Panc1 (cell line): ENCODE measurements at regions not wholly inside any gene's neighbourhood (a gene's known extent, or its start where the extent isn't known, plus 50 kb on each side); places are given as distances from the start of the nearest gene placed in this dataset.

Source experiments
- ATAC-seq: fragments of 200-7000 bp; cut with Tn5 transposase; 2 replicates; pipeline ENCODE4 v1.9.1; 2020; ENCODE audit warnings: mild to moderate bottlenecking, moderate library complexity
- BruUV-seq: library from RNA; stranded (reverse); fragments of 400-500 nt; replicated peaks from 2 replicates; lab custom pipeline; 2021; lab: Mats Ljungman, UMichigan
- CTCF ChIA-PET: fragments of 300-600 bp; sonication (Branson Sonifier 250); formaldehyde crosslinking; loops from one replicate; lab custom pipeline; 2022; ENCODE audit warnings: antibody characterized with exemption; lab: Charles Lee
- POLR2A ChIA-PET: fragments of 300-600 bp; sonication (Branson Sonifier 250); formaldehyde crosslinking; loops from one replicate; lab custom pipeline; 2022; ENCODE audit warnings: antibody characterized with exemption; lab: Charles Lee
- DNase-seq: peaks from one replicate; pipeline ENCODE4 v3.0.0-alpha.2; 2010; ENCODE audit warnings: low read depth, low spot score
- H3K27ac ChIP-seq: 2 replicates; pipeline ENCODE4 v1.5.1; 2011; ENCODE audit warnings: mild to moderate bottlenecking, low read length, inconsistent platforms
- H3K27me3 ChIP-seq: fragments of 200-500 bp; sonication (Bioruptor generic); 2 replicates; pipeline ENCODE4 v1.6.0; 2014; ENCODE audit warnings: low read length, inconsistent platforms; ENCODE audit not compliant: control insufficient read depth, insufficient read depth
- H3K36me3 ChIP-seq: fragments of 200-500 bp; sonication (Bioruptor generic); 2 replicates; pipeline ENCODE4 v1.5.1; 2014; ENCODE audit warnings: inconsistent platforms, mild to moderate bottlenecking, low read length, moderate library complexity; ENCODE audit not compliant: control insufficient read depth, insufficient read depth
- H3K4me1 ChIP-seq: 2 replicates; pipeline ENCODE4 v1.5.1; 2011; ENCODE audit warnings: inconsistent platforms, mild to moderate bottlenecking, low read length, moderate library complexity; ENCODE audit not compliant: control insufficient read depth, insufficient read depth
- H3K4me3 ChIP-seq, 2 experiments: 2 replicates each; pipeline ENCODE4 v1.5.1; 2011 to 2012; ENCODE audit warnings: low read depth in 2 of 2, low read length in 2 of 2, mild to moderate bottlenecking in 2 of 2, inconsistent platforms in 1 of 2, moderate library complexity in 1 of 2
- H3K9me3 ChIP-seq: fragments of 200-500 bp; sonication (Bioruptor generic); 2 replicates; pipeline ENCODE4 v1.5.1; 2014; ENCODE audit warnings: low read depth, mild to moderate bottlenecking, inconsistent platforms, low read length, moderate library complexity; ENCODE audit not compliant: control insufficient read depth, insufficient read depth
- POLR2AphosphoS5 ChIP-seq: IDR thresholded peaks from 2 replicates; pipeline ENCODE4 v1.6.1; 2012; ENCODE audit warnings: mild to moderate bottlenecking, low read depth, low read length, moderate library complexity
- SIN3A ChIP-seq: IDR thresholded peaks from 2 replicates; pipeline ENCODE4 v1.6.1; 2012; ENCODE audit warnings: low read depth, mild to moderate bottlenecking, low read length, moderate library complexity, borderline replicate concordance; ENCODE audit not compliant: insufficient read depth
- TCF7L2 ChIP-seq: IDR thresholded peaks from 2 replicates; pipeline ENCODE4 v1.6.1; 2011; ENCODE audit warnings: mild to moderate bottlenecking, low read depth, low read length, inconsistent platforms
- in situ Hi-C: cut with HindIII; loops from 2 replicates; pipeline ENCODE4 v1.10.0; 2016; ENCODE audit warnings: low sequenced_read_pairs, low pct_unique_long_range_greater_than_20kb
- intact Hi-C: fragments of 100-400 bp; cut with micrococcal nuclease; formaldehyde crosslinking; loops from one replicate; pipeline ENCODE4 v1.10.0; 2022; ENCODE audit not compliant: unreplicated experiment
- TF ChIP-seq, protein P1 (sequence below): fragments of 450-650 bp; IDR thresholded peaks from 2 replicates; pipeline ENCODE4 v1.5.1; 2017; ENCODE audit warnings: mild to moderate bottlenecking
- TF ChIP-seq, protein P2 (sequence below), 2 experiments: IDR thresholded peaks; 2 replicates each; pipeline ENCODE4 v1.6.1; 2011 to 2012; ENCODE audit warnings: low read depth in 2 of 2, control low read depth in 1 of 2, low read length in 1 of 2, mild to moderate bottlenecking in 1 of 2, moderate library complexity in 1 of 2; ENCODE audit not compliant: insufficient read depth in 1 of 2

DNA sequence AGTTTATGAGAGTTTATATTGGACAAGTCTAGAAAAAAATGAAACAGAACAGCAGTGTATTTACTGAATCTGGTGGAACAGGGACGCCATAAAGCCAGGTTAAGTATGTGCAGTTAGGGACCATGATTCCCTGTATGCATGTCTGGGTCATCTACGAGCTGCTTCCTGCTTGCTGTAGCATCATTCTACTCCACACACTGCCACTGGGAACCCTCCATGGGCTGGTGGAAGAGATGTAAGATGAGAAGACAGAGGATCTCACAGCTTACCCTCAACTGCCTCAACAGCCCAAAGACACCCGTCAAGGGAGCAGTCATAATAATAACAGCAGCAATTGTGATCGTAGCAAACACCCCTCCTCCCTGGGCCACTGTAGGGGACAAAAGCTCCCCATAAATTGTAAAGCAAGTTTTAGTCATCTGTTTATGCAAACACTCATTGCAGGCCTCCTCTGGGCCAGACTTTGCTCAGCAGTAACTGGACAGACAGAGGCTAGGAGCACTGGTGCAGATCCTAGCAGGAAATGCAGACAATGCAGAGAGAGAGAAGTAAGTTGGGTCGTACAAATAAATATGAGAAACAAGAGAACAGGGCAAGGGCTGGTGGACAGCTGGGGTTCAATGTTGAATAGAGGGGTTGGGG is 188.0 kb downstream of the SOX9 start:
- in situ Hi-C loops (no loop called here), intact Hi-C loops (no loop called here)
- CTCF ChIA-PET = no interaction called here
- no peak for DNase-seq
- Histone ChIP-seq H3K4me3 (no peak overlapping the region), H3K27me3 (no peaks in the 10 kb centered on the region), H3K4me1 (peaks cover 5% of the 10 kb centered on the region; the same call in 1 of the 2 replicates), H3K27ac (no peak overlapping the region), H3K9me3 (no peaks in the 10 kb centered on the region), H3K36me3 (no peaks in the 10 kb centered on the region)
- BruUV-seq = no TSS peak
- POLR2A ChIA-PET = interaction anchor here (0.5 kb wide), 2 partner anchors 83 to 153 kb away, joined by 4 to 5 read pairs; no protein-coding TSS in a partner anchor
- TF ChIP-seq, protein P1, sequence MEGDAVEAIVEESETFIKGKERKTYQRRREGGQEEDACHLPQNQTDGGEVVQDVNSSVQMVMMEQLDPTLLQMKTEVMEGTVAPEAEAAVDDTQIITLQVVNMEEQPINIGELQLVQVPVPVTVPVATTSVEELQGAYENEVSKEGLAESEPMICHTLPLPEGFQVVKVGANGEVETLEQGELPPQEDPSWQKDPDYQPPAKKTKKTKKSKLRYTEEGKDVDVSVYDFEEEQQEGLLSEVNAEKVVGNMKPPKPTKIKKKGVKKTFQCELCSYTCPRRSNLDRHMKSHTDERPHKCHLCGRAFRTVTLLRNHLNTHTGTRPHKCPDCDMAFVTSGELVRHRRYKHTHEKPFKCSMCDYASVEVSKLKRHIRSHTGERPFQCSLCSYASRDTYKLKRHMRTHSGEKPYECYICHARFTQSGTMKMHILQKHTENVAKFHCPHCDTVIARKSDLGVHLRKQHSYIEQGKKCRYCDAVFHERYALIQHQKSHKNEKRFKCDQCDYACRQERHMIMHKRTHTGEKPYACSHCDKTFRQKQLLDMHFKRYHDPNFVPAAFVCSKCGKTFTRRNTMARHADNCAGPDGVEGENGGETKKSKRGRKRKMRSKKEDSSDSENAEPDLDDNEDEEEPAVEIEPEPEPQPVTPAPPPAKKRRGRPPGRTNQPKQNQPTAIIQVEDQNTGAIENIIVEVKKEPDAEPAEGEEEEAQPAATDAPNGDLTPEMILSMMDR = no peak
- TF ChIP-seq TCF7L2 (no peak), POLR2AphosphoS5 (no peak), SIN3A (no peak)
- TF ChIP-seq, protein P2, sequence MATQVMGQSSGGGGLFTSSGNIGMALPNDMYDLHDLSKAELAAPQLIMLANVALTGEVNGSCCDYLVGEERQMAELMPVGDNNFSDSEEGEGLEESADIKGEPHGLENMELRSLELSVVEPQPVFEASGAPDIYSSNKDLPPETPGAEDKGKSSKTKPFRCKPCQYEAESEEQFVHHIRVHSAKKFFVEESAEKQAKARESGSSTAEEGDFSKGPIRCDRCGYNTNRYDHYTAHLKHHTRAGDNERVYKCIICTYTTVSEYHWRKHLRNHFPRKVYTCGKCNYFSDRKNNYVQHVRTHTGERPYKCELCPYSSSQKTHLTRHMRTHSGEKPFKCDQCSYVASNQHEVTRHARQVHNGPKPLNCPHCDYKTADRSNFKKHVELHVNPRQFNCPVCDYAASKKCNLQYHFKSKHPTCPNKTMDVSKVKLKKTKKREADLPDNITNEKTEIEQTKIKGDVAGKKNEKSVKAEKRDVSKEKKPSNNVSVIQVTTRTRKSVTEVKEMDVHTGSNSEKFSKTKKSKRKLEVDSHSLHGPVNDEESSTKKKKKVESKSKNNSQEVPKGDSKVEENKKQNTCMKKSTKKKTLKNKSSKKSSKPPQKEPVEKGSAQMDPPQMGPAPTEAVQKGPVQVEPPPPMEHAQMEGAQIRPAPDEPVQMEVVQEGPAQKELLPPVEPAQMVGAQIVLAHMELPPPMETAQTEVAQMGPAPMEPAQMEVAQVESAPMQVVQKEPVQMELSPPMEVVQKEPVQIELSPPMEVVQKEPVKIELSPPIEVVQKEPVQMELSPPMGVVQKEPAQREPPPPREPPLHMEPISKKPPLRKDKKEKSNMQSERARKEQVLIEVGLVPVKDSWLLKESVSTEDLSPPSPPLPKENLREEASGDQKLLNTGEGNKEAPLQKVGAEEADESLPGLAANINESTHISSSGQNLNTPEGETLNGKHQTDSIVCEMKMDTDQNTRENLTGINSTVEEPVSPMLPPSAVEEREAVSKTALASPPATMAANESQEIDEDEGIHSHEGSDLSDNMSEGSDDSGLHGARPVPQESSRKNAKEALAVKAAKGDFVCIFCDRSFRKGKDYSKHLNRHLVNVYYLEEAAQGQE (IDR thresholded peaks at IDR 0.05; ENCODE audit: insufficient read depth in 1 of 2, low read depth in 2 of 2, low read length in 1 of 2) = no peak
- ATAC-seq = peak; percentile 26; the same call in 1 of the 2 replicates

DNA sequence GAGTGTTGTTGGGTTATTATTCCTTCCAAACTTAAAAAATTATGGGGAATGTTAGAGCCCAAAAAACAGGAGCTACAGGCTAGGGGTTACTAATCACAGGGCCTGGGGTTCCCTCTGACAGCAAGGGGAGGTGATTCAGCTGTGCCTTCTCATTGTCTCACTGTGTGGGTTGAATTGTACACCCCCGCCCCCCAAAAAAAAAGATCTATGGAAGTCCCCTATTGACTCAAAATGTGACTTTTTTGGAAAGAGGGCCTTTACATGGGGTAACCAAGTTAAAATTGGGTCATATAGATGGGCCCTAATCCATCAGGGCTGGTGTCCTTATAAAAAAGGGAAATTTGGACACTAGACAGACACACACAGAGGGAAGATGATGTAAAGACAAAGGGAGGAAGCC is 190.2 kb downstream of the SOX9 start:
- H3K9me3 ChIP-seq = no peaks in the 10 kb centered on the region
- intact Hi-C loops = no loop called here
- H3K27me3 ChIP-seq = no peaks in the 10 kb centered on the region
- TF ChIP-seq TCF7L2 = no peak
- ATAC-seq = no peak
- in situ Hi-C loops = no loop called here
- CTCF ChIA-PET = no interaction called here
- H3K4me1 ChIP-seq = no peaks in the 10 kb centered on the region
- DNase-seq = no peak
- H3K27ac ChIP-seq = no peak overlapping the region
- no peaks in the 10 kb centered on the region for H3K36me3 ChIP-seq
- no TSS peak for BruUV-seq
- POLR2A ChIA-PET = no interaction called here
- no peak overlapping the region for H3K4me3 ChIP-seq

DNA sequence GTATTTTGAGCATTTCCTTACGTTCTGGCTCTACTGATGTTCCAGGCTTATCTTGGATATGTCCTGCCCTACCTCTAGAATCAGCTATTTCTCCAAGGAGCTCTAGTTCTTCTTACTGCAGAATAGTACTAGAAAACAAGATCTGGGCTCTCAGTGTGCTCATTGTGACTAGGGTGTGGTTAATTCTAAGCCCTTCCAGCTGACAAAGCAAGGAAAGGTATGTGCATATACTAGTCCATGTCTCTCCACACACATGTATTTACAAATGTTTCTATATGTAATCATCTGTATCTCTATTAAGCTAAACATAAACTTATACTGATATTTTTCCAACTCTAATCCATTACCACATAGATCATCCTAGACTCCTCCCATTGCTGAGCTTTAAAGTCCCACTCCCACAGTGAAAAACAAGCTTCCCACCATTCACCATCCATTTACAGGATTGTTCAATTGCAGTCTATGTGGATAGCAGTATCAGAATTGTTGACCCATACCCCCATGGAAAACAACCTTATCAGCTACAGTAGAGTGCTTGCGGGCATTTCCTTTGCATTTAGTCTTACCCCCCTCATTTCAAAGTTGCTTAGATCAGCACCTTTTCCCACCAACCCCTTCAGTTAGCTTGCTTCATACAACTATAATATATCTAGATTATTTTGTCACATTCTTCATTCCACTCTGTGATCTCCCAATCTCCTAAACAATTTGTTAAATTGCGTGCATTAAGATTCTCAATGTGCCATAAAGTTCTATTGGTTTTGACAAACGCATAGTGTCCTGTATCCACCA is 194.5 kb downstream of the SOX9 start:
- H3K36me3 ChIP-seq = no peaks in the 10 kb centered on the region
- BruUV-seq = no TSS peak
- ChIA-PET POLR2A (no interaction called here), CTCF (no interaction called here)
- DNase-seq (no peak), ATAC-seq (no peak)
- no peaks in the 10 kb centered on the region for H3K9me3 ChIP-seq
- TF ChIP-seq TCF7L2 = no peak
- TF ChIP-seq, protein P1 = no peak
- TF ChIP-seq, protein P2 (IDR thresholded peaks at IDR 0.05; ENCODE audit: insufficient read depth in 1 of 2, low read depth in 2 of 2, low read length in 1 of 2) = no peak
- TF ChIP-seq POLR2AphosphoS5 = no peak
- TF ChIP-seq SIN3A = no peak
- H3K27me3 ChIP-seq = no peaks in the 10 kb centered on the region
- H3K4me1 ChIP-seq = no peaks in the 10 kb centered on the region
- intact Hi-C loops = no loop called here
- in situ Hi-C loops = no loop called here
- H3K27ac ChIP-seq = no peak overlapping the region
- H3K4me3 ChIP-seq = no peak overlapping the region
